ENCODE measurements at regions not wholly inside any gene's neighbourhood (a gene's known extent, or its start where the extent isn't known, plus 50 kb on each side); places are given as distances from the start of the nearest gene placed in this dataset.
"Not testable (repeated sequence)": the region's sequence is repeated elsewhere in the genome, so short reads cannot be mapped to it uniquely, and the experiment has no call there.

DNA sequence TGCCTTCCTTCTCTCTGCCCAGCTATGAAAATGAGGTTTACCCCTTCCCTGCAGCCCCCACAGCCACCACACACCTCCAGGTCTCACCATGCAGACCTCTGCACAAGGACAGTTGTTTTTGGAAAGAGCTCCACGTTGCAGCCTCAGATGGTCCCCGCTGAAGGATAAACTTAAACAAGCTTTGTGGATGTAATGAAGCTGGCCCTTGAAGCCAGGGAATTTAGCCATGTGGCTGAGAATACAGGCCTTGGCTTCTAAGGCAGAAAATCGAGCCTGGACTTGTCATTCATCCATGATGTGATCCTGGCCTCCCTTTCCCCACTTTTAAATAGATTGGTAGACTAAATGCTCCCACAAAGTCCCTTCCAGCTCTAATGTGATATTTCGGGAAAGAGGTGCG is 79.4 kb downstream of the TBX3 start:
- no peak for TF ChIP-seq EZH2 (IDR thresholded peaks at IDR 0.05; ENCODE audit: low read depth)
- TF ChIP-seq, protein P1, sequence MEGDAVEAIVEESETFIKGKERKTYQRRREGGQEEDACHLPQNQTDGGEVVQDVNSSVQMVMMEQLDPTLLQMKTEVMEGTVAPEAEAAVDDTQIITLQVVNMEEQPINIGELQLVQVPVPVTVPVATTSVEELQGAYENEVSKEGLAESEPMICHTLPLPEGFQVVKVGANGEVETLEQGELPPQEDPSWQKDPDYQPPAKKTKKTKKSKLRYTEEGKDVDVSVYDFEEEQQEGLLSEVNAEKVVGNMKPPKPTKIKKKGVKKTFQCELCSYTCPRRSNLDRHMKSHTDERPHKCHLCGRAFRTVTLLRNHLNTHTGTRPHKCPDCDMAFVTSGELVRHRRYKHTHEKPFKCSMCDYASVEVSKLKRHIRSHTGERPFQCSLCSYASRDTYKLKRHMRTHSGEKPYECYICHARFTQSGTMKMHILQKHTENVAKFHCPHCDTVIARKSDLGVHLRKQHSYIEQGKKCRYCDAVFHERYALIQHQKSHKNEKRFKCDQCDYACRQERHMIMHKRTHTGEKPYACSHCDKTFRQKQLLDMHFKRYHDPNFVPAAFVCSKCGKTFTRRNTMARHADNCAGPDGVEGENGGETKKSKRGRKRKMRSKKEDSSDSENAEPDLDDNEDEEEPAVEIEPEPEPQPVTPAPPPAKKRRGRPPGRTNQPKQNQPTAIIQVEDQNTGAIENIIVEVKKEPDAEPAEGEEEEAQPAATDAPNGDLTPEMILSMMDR (conservative IDR thresholded peaks at IDR 0.05), result no peak
- no peak overlapping the region for H2AFZ ChIP-seq
- no peaks in the 10 kb centered on the region for H3K9me3 ChIP-seq (ENCODE audit: insufficient read depth, low read depth)
- H3K27me3 ChIP-seq (ENCODE audit: insufficient read depth, low read depth), result peaks cover 35% of the 10 kb centered on the region
- no peaks in the 10 kb centered on the region for H3K79me2 ChIP-seq (ENCODE audit: low read depth)
- no peak overlapping the region for H3K4me3 ChIP-seq
- ChIA-PET POLR2A (ENCODE audit: unreplicated experiment) (no interaction called here), CTCF (no interaction called here)
- H4K20me1 ChIP-seq (ENCODE audit: insufficient read depth), result no peaks in the 10 kb centered on the region
- no peaks in the 10 kb centered on the region for H3K9me2 ChIP-seq (ENCODE audit: insufficient read depth)
- no peak overlapping the region for H3K27ac ChIP-seq
- intact Hi-C loops (cut with micrococcal nuclease; ENCODE audit: unreplicated experiment), result no loop called here
- DNase-seq, result no peak
- no peaks in the 10 kb centered on the region for H3F3A ChIP-seq (ENCODE audit: insufficient read depth, low read depth)
- no peaks in the 10 kb centered on the region for H3K4me1 ChIP-seq (replicated peaks; ENCODE audit: insufficient read depth)
- no TSS peak for BruUV-seq (replicated peaks)
- H3K36me3 ChIP-seq (ENCODE audit: low read depth), result no peaks in the 10 kb centered on the region
- no peak overlapping the region for H3K4me2 ChIP-seq

DNA sequence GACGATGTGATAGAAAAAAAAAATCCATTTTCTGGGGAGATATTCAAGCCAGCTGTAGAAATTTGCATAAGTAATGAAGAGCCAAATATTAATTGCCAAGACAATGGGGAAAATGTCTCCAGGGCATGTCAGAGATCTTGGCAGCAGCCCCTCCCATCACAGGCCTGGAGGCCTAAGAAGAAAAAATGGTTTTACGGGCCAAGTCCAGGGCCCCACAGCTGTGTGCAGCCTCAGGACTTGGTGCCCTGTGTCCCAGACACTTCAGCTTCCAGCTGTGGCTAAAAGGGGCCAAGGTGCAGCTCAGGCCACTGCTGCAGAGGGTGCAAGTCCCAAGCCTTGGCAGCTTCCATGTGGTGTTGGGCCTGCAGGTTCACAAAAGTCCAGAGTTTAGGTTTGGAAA is 83.4 kb downstream of the TBX3 start:
- H3K4me1 ChIP-seq (replicated peaks; ENCODE audit: insufficient read depth); H3K4me2 ChIP-seq; POLR2A ChIA-PET (ENCODE audit: unreplicated experiment); DNase-seq; H3K36me3 ChIP-seq (ENCODE audit: low read depth); H3K9me3 ChIP-seq (ENCODE audit: insufficient read depth, low read depth); H3K9me2 ChIP-seq (ENCODE audit: insufficient read depth); H3K4me3 ChIP-seq; H3K27ac ChIP-seq; H3F3A ChIP-seq (ENCODE audit: insufficient read depth, low read depth); H4K20me1 ChIP-seq (ENCODE audit: insufficient read depth); H3K79me2 ChIP-seq (ENCODE audit: low read depth); H2AFZ ChIP-seq; intact Hi-C loops (cut with micrococcal nuclease; ENCODE audit: unreplicated experiment); BruUV-seq (replicated peaks): not testable (repeated sequence)
- H3K27me3 ChIP-seq (ENCODE audit: insufficient read depth, low read depth), result peaks cover 18% of the 10 kb centered on the region
- CTCF ChIA-PET, result interaction anchor here (0.7 kb wide), 1 partner anchor 11 kb away, joined by 3 read pairs; no protein-coding TSS in a partner anchor

DNA sequence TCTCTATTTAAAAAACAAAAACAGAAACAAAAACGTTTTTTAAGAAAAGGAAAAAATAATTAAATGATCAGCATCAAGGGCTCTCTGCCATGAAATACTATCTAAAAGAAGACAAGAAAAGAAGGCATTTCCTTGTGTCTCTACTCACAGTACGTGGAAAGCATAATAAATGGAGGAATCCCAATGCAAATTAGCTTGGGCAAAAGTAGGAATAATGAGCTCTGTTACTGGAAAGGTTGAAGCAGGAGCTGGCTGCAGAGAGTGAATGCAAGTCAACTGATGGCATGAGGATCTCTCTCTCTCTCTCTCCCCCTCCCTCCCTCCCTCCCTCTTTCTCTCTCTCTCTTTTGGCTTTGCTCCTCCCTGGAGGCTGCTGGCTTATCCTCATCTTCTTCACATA is 85.9 kb downstream of the TBX3 start:
- no peak for DNase-seq
- no peaks in the 10 kb centered on the region for H4K20me1 ChIP-seq (ENCODE audit: insufficient read depth)
- POLR2A ChIA-PET (ENCODE audit: unreplicated experiment), result no interaction called here
- H3K4me2 ChIP-seq, result no peak overlapping the region
- no peaks in the 10 kb centered on the region for H3F3A ChIP-seq (ENCODE audit: insufficient read depth, low read depth)
- TF ChIP-seq EZH2 (IDR thresholded peaks at IDR 0.05; ENCODE audit: low read depth), result no peak
- TF ChIP-seq, protein P1 (conservative IDR thresholded peaks at IDR 0.05), result no peak
- H3K9me2 ChIP-seq (ENCODE audit: insufficient read depth), result no peaks in the 10 kb centered on the region
- no peak overlapping the region for H3K27ac ChIP-seq
- no TSS peak for BruUV-seq (replicated peaks)
- H3K4me1 ChIP-seq (replicated peaks; ENCODE audit: insufficient read depth), result no peaks in the 10 kb centered on the region
- H3K4me3 ChIP-seq, result no peak overlapping the region
- CTCF ChIA-PET, result no interaction called here
- intact Hi-C loops (cut with micrococcal nuclease; ENCODE audit: unreplicated experiment), result no loop called here
- H3K9me3 ChIP-seq (ENCODE audit: insufficient read depth, low read depth), result no peaks in the 10 kb centered on the region
- H2AFZ ChIP-seq, result no peak overlapping the region
- H3K36me3 ChIP-seq (ENCODE audit: low read depth), result no peaks in the 10 kb centered on the region
- no peaks in the 10 kb centered on the region for H3K79me2 ChIP-seq (ENCODE audit: low read depth)
- peaks cover 8% of the 10 kb centered on the region; the same call in 1 of the 2 replicates for H3K27me3 ChIP-seq (ENCODE audit: insufficient read depth, low read depth)

DNA sequence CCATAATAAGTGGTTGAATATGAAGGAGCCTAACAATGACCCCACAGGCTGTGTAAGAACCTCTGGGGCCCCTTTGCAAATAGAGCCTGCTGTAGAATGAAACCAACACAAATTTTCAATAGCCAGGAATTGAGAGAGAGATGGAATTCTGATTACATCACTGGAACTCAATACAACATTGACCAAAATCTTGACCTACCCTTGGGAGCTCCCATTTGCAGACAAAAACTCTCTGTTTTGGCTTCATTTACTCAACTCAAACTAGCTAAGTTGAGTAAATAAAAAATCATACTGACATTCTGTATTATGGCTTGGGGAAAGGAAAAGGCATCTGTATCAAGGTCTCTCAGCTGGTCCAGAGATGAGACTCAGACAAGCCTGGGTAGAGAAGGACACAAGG is 91.0 kb downstream of the TBX3 start:
- TF ChIP-seq, protein P1 (conservative IDR thresholded peaks at IDR 0.05), result no peak
- no peak for TF ChIP-seq EZH2 (IDR thresholded peaks at IDR 0.05; ENCODE audit: low read depth)
- peaks cover 7% of the 10 kb centered on the region; the same call in 1 of the 2 replicates for H3K27me3 ChIP-seq (ENCODE audit: insufficient read depth, low read depth)
- H3K36me3 ChIP-seq (ENCODE audit: low read depth), result no peaks in the 10 kb centered on the region
- no peaks in the 10 kb centered on the region for H3K79me2 ChIP-seq (ENCODE audit: low read depth)
- no peak overlapping the region for H3K4me3 ChIP-seq
- no peak overlapping the region for H2AFZ ChIP-seq
- DNase-seq, result no peak
- no peak overlapping the region for H3K4me2 ChIP-seq
- intact Hi-C loops (cut with micrococcal nuclease; ENCODE audit: unreplicated experiment), result no loop called here
- BruUV-seq (replicated peaks), result no TSS peak
- H3K27ac ChIP-seq, result no peak overlapping the region
- no peaks in the 10 kb centered on the region for H3K9me3 ChIP-seq (ENCODE audit: insufficient read depth, low read depth)
- H4K20me1 ChIP-seq (ENCODE audit: insufficient read depth), result no peaks in the 10 kb centered on the region
- H3K4me1 ChIP-seq (replicated peaks; ENCODE audit: insufficient read depth), result no peaks in the 10 kb centered on the region
- POLR2A ChIA-PET (ENCODE audit: unreplicated experiment), result no interaction called here
- no peaks in the 10 kb centered on the region for H3F3A ChIP-seq (ENCODE audit: insufficient read depth, low read depth)
- CTCF ChIA-PET, result no interaction called here
- H3K9me2 ChIP-seq (ENCODE audit: insufficient read depth), result no peaks in the 10 kb centered on the region
